Fibroblast of lung (primary cell): ENCODE measurements at regions not wholly inside any gene's neighbourhood (a gene's known extent, or its start where the extent isn't known, plus 50 kb on each side); places are given as distances from the start of the nearest gene placed in this dataset.

Experiments
- DNase-seq, 2 donors: peaks; one replicate each; pipeline versions ENCODE4 v3.0.0 to v3.0.0-alpha.2; 2010; ENCODE audit warnings: low read depth in 2 of 2
- H2AFZ ChIP-seq: 2 replicates; pipeline ENCODE4 v1.5.1; 2012; ENCODE audit warnings: low read length, control low read depth, inconsistent platforms
- H3K27ac ChIP-seq: 2 replicates; pipeline ENCODE4 v1.5.1; 2011; ENCODE audit warnings: low read length, control low read depth; ENCODE audit not compliant: insufficient read depth
- H3K27me3 ChIP-seq: 2 replicates; pipeline ENCODE4 v1.5.1; 2011; ENCODE audit warnings: mild to moderate bottlenecking, low read length; ENCODE audit not compliant: control insufficient read depth, insufficient read depth
- H3K36me3 ChIP-seq: 2 replicates; pipeline ENCODE4 v1.5.1; 2011; ENCODE audit warnings: low read length; ENCODE audit not compliant: control insufficient read depth, insufficient read depth
- H3K4me1 ChIP-seq: 2 replicates; pipeline ENCODE4 v1.5.1; 2011; ENCODE audit warnings: low read length; ENCODE audit not compliant: control insufficient read depth, insufficient read depth; ENCODE audit errors: extremely low read depth
- H3K4me2 ChIP-seq: 2 replicates; pipeline ENCODE4 v1.5.1; 2011; ENCODE audit warnings: low read length, control low read depth; ENCODE audit not compliant: insufficient read depth; ENCODE audit errors: extremely low read depth
- H3K4me3 ChIP-seq, 4 experiments: fragments of 200-600 bp in 1 of 4; sonication (generic) in 1 of 4; replicated peaks in 1 of 4; 2 replicates each; pipeline ENCODE4 v1.5.1; 2011 to 2016; ENCODE audit warnings: low read length in 4 of 4, low read depth in 3 of 4, mild to moderate bottlenecking in 3 of 4, control low read depth in 2 of 4, inconsistent platforms in 1 of 4, mixed read lengths in 1 of 4; ENCODE audit not compliant: insufficient read depth in 1 of 4; ENCODE audit errors: control extremely low read depth in 1 of 4
- H3K79me2 ChIP-seq: 2 replicates; pipeline ENCODE4 v1.5.1; 2012; ENCODE audit warnings: mild to moderate bottlenecking, low read length, inconsistent platforms; ENCODE audit not compliant: control insufficient read depth, insufficient read depth
- H3K9ac ChIP-seq: 2 replicates; pipeline ENCODE4 v1.5.1; 2011; ENCODE audit warnings: mild to moderate bottlenecking, low read length, control low read depth; ENCODE audit not compliant: insufficient read depth
- H3K9me3 ChIP-seq: 2 replicates; pipeline ENCODE4 v1.5.1; 2012; ENCODE audit warnings: low read depth, low read length; ENCODE audit not compliant: control insufficient read depth, insufficient read depth
- H4K20me1 ChIP-seq: 2 replicates; pipeline ENCODE4 v1.5.1; 2011; ENCODE audit warnings: low read length; ENCODE audit not compliant: control insufficient read depth, insufficient read depth; ENCODE audit errors: extremely low read depth
- CTCF ChIP-seq, 2 donors: IDR thresholded peaks in 1 of 2; conservative IDR thresholded peaks in 1 of 2; 1 replicate in 1 of 2; 2 replicates in 1 of 2; pipeline ENCODE4 v1.5.1; 2011 to 2012; ENCODE audit warnings: low read length in 2 of 2, control low read depth in 1 of 2, inconsistent platforms in 1 of 2, low read depth in 1 of 2, mild to moderate bottlenecking in 1 of 2
- EZH2 ChIP-seq: IDR thresholded peaks from 2 replicates; pipeline ENCODE4 v1.5.1; 2012; ENCODE audit warnings: low read length, control low read depth, mild to moderate bottlenecking; ENCODE audit errors: missing control alignments

GRCh38 chr14:100982762-100983161 is 79.2 kb upstream of the RTL1 start:
- no peaks in the 10 kb centered on the region for H4K20me1 ChIP-seq
- no peak overlapping the region for H3K9ac ChIP-seq
- H3K4me1 ChIP-seq: no peaks in the 10 kb centered on the region
- H3K79me2 ChIP-seq: no peaks in the 10 kb centered on the region
- H3K4me2 ChIP-seq: no peak overlapping the region
- H3K36me3 ChIP-seq: no peaks in the 10 kb centered on the region
- no peaks in the 10 kb centered on the region for H3K9me3 ChIP-seq
- no peak overlapping the region for H3K4me3 ChIP-seq
- H2AFZ ChIP-seq: no peak overlapping the region
- H3K27ac ChIP-seq: no peak overlapping the region
- TF ChIP-seq CTCF (conservative IDR thresholded peaks at IDR 0.05 in 1 of 2, IDR thresholded peaks at IDR 0.05 in 1 of 2; ENCODE audit: low read depth in 1 of 2, low read length in 2 of 2) (no peak), EZH2 (no peak)
- H3K27me3 ChIP-seq: no peaks in the 10 kb centered on the region
- DNase-seq: peak in 1 of 2 donors; percentile 60

GRCh38 chr14:100983710-100984109 is 80.2 kb upstream of the RTL1 start:
- H3K9ac ChIP-seq: no peak overlapping the region
- H3K27me3 ChIP-seq: no peaks in the 10 kb centered on the region
- H3K4me1 ChIP-seq: no peaks in the 10 kb centered on the region
- H3K36me3 ChIP-seq: no peaks in the 10 kb centered on the region
- no peak overlapping the region for H2AFZ ChIP-seq
- no peak overlapping the region for H3K4me3 ChIP-seq
- H3K9me3 ChIP-seq: no peaks in the 10 kb centered on the region
- H4K20me1 ChIP-seq: no peaks in the 10 kb centered on the region
- H3K4me2 ChIP-seq: no peak overlapping the region
- TF ChIP-seq EZH2 (no peak), CTCF (conservative IDR thresholded peaks at IDR 0.05 in 1 of 2, IDR thresholded peaks at IDR 0.05 in 1 of 2; ENCODE audit: low read depth in 1 of 2, low read length in 2 of 2) (no peak)
- H3K27ac ChIP-seq: no peak overlapping the region
- no peak for DNase-seq
- no peaks in the 10 kb centered on the region for H3K79me2 ChIP-seq

GRCh38 chr14:100988011-100988410 is 84.5 kb upstream of the RTL1 start:
- no peaks in the 10 kb centered on the region for H3K36me3 ChIP-seq
- H3K4me1 ChIP-seq: no peaks in the 10 kb centered on the region
- no peaks in the 10 kb centered on the region for H4K20me1 ChIP-seq
- H3K9ac ChIP-seq: no peak overlapping the region
- no peak overlapping the region for H3K4me2 ChIP-seq
- H3K9me3 ChIP-seq: no peaks in the 10 kb centered on the region
- no peaks in the 10 kb centered on the region for H3K79me2 ChIP-seq
- H2AFZ ChIP-seq: no peak overlapping the region
- TF ChIP-seq EZH2: no peak
- H3K27me3 ChIP-seq: no peaks in the 10 kb centered on the region
- no peak overlapping the region for H3K27ac ChIP-seq
- H3K4me3 ChIP-seq: no peak overlapping the region
- peak in 1 of 2 donors; percentile 53 for DNase-seq
